ENCODE measurements at regions not wholly inside any gene's neighbourhood (a gene's known extent, or its start where the extent isn't known, plus 50 kb on each side); places are given as distances from the start of the nearest gene placed in this dataset.

- no peaks in the 10 kb centered on the region for H3K4me1 ChIP-seq (ENCODE audit: control insufficient read depth in 1 of 2, insufficient read depth in 2 of 2, low read length in 2 of 2)
- WGBS, 2 donors, result 57 to 72% methylated on average over 1 of the region's 1 CpG
- no peaks in the 10 kb centered on the region for H3K9me3 ChIP-seq (ENCODE audit: control insufficient read depth, low read length)
- intact Hi-C loops (cut with DNase I), result no loop called here
- H3K27me3 ChIP-seq (ENCODE audit: control insufficient read depth in 1 of 2, insufficient read depth in 2 of 2, low read length in 1 of 2), result no peaks in the 10 kb centered on the region
- H3K36me3 ChIP-seq (ENCODE audit: control insufficient read depth in 1 of 2, insufficient read depth in 2 of 2, low read length in 1 of 2), result no peaks in the 10 kb centered on the region
- ATAC-seq (ENCODE audit: low FRiP score) (no peak), DNase-seq (no peak)
- H3K4me3 ChIP-seq (ENCODE audit: low read length in 2 of 2), result no peak overlapping the region
- no peak overlapping the region for H3K27ac ChIP-seq (ENCODE audit: low read depth in 1 of 2, low read length in 2 of 2)
These were observed 1781.7 kb upstream of the PRR20A start for GRCh38 chr13:55359067-55359466.

- no peak overlapping the region for H3K27ac ChIP-seq (ENCODE audit: low read depth in 1 of 2, low read length in 2 of 2)
- H3K36me3 ChIP-seq (ENCODE audit: control insufficient read depth in 1 of 2, insufficient read depth in 2 of 2, low read length in 1 of 2), result no peaks in the 10 kb centered on the region
- H3K4me1 ChIP-seq (ENCODE audit: control insufficient read depth in 1 of 2, insufficient read depth in 2 of 2, low read length in 2 of 2), result no peaks in the 10 kb centered on the region
- DNase-seq (no peak), ATAC-seq (ENCODE audit: low FRiP score) (no peak)
- H3K27me3 ChIP-seq (ENCODE audit: control insufficient read depth in 1 of 2, insufficient read depth in 2 of 2, low read length in 1 of 2), result no peaks in the 10 kb centered on the region
- H3K9me3 ChIP-seq (ENCODE audit: control insufficient read depth, low read length), result no peaks in the 10 kb centered on the region
- H3K4me3 ChIP-seq (ENCODE audit: low read length in 2 of 2), result no peak overlapping the region
- intact Hi-C loops (cut with DNase I), result no loop called here
These were observed 1779.6 kb upstream of the PRR20A start for GRCh38 chr13:55361141-55361540.

- 28 to 40% methylated on average over 3 of the region's 3 CpGs for WGBS, 2 donors
- no peaks in the 10 kb centered on the region for H3K4me1 ChIP-seq (ENCODE audit: control insufficient read depth in 1 of 2, insufficient read depth in 2 of 2, low read length in 2 of 2)
- DNase-seq (no peak), ATAC-seq (ENCODE audit: low FRiP score) (no peak)
- H3K9me3 ChIP-seq (ENCODE audit: control insufficient read depth, low read length), result no peaks in the 10 kb centered on the region
- H3K4me3 ChIP-seq (ENCODE audit: low read length in 2 of 2), result no peak overlapping the region
- intact Hi-C loops (cut with DNase I), result no loop called here
- no peaks in the 10 kb centered on the region for H3K36me3 ChIP-seq (ENCODE audit: control insufficient read depth in 1 of 2, insufficient read depth in 2 of 2, low read length in 1 of 2)
- no peak overlapping the region for H3K27ac ChIP-seq (ENCODE audit: low read depth in 1 of 2, low read length in 2 of 2)
- H3K27me3 ChIP-seq (ENCODE audit: control insufficient read depth in 1 of 2, insufficient read depth in 2 of 2, low read length in 1 of 2), result no peaks in the 10 kb centered on the region
These were observed 1774.0 kb upstream of the PRR20A start for GRCh38 chr13:55366676-55367075.

- H3K36me3 ChIP-seq (ENCODE audit: control insufficient read depth in 1 of 2, insufficient read depth in 2 of 2, low read length in 1 of 2), result no peaks in the 10 kb centered on the region
- WGBS, 2 donors, result 70 to 71% methylated on average over 3 of the region's 3 CpGs
These were observed 1746.2 kb upstream of the PRR20A start for GRCh38 chr13:55394470-55394869.

GRCh38 chr13:55402870-55403269 lies 1737.8 kb upstream of the PRR20A start:
- Histone ChIP-seq H3K9me3 (ENCODE audit: control insufficient read depth, low read length) (no peaks in the 10 kb centered on the region), H3K4me1 (ENCODE audit: control insufficient read depth in 1 of 2, insufficient read depth in 2 of 2, low read length in 2 of 2) (no peaks in the 10 kb centered on the region), H3K27me3 (ENCODE audit: control insufficient read depth in 1 of 2, insufficient read depth in 2 of 2, low read length in 1 of 2) (no peaks in the 10 kb centered on the region), H3K4me3 (ENCODE audit: low read length in 2 of 2) (no peak overlapping the region), H3K27ac (ENCODE audit: low read depth in 1 of 2, low read length in 2 of 2) (no peak overlapping the region), H3K36me3 (ENCODE audit: control insufficient read depth in 1 of 2, insufficient read depth in 2 of 2, low read length in 1 of 2) (no peaks in the 10 kb centered on the region)
- ATAC-seq (ENCODE audit: low FRiP score), result no peak
- WGBS, 2 donors, result 78 to 80% methylated on average over 1 of the region's 1 CpG
- DNase-seq, result no peak
- intact Hi-C loops (cut with DNase I), result no loop called here

More at GRCh38 chr13:55394470-55394869, 1746.2 kb upstream of the PRR20A start:
- Histone ChIP-seq H3K4me1 (ENCODE audit: control insufficient read depth in 1 of 2, insufficient read depth in 2 of 2, low read length in 2 of 2) (no peaks in the 10 kb centered on the region), H3K4me3 (ENCODE audit: low read length in 2 of 2) (no peak overlapping the region), H3K9me3 (ENCODE audit: control insufficient read depth, low read length) (no peaks in the 10 kb centered on the region), H3K27me3 (ENCODE audit: control insufficient read depth in 1 of 2, insufficient read depth in 2 of 2, low read length in 1 of 2) (no peaks in the 10 kb centered on the region), H3K27ac (ENCODE audit: low read depth in 1 of 2, low read length in 2 of 2) (no peak overlapping the region)
- intact Hi-C loops (cut with DNase I), result no loop called here
- ATAC-seq (ENCODE audit: low FRiP score), result no peak
- no peak for DNase-seq

- ATAC-seq (ENCODE audit: low FRiP score) (no peak), DNase-seq (no peak)
- Histone ChIP-seq H3K27ac (ENCODE audit: low read depth in 1 of 2, low read length in 2 of 2) (no peak overlapping the region), H3K27me3 (ENCODE audit: control insufficient read depth in 1 of 2, insufficient read depth in 2 of 2, low read length in 1 of 2) (no peaks in the 10 kb centered on the region), H3K4me3 (ENCODE audit: low read length in 2 of 2) (no peak overlapping the region), H3K4me1 (ENCODE audit: control insufficient read depth in 1 of 2, insufficient read depth in 2 of 2, low read length in 2 of 2) (no peaks in the 10 kb centered on the region), H3K9me3 (ENCODE audit: control insufficient read depth, low read length) (no peaks in the 10 kb centered on the region), H3K36me3 (ENCODE audit: control insufficient read depth in 1 of 2, insufficient read depth in 2 of 2, low read length in 1 of 2) (no peaks in the 10 kb centered on the region)
- intact Hi-C loops (cut with DNase I), result no loop called here
These were observed 1736.7 kb upstream of the PRR20A start for GRCh38 chr13:55403887-55404487.

- intact Hi-C loops (cut with DNase I), result no loop called here
- H3K4me3 ChIP-seq (ENCODE audit: low read length in 2 of 2), result no peak overlapping the region
- H3K27me3 ChIP-seq (ENCODE audit: control insufficient read depth in 1 of 2, insufficient read depth in 2 of 2, low read length in 1 of 2), result no peaks in the 10 kb centered on the region
- DNase-seq, result no peak
- H3K4me1 ChIP-seq (ENCODE audit: control insufficient read depth in 1 of 2, insufficient read depth in 2 of 2, low read length in 2 of 2), result no peaks in the 10 kb centered on the region
- no peaks in the 10 kb centered on the region for H3K9me3 ChIP-seq (ENCODE audit: control insufficient read depth, low read length)
- no peak for ATAC-seq (ENCODE audit: low FRiP score)
- no peaks in the 10 kb centered on the region for H3K36me3 ChIP-seq (ENCODE audit: control insufficient read depth in 1 of 2, insufficient read depth in 2 of 2, low read length in 1 of 2)
- no peak overlapping the region for H3K27ac ChIP-seq (ENCODE audit: low read depth in 1 of 2, low read length in 2 of 2)
- WGBS, 2 donors, result 39 to 46% methylated on average over 8 of the region's 8 CpGs
These were observed 1730.1 kb upstream of the PRR20A start for GRCh38 chr13:55410398-55411330.

GRCh38 chr13:55418095-55418494 lies 1722.6 kb upstream of the PRR20A start:
- Histone ChIP-seq H3K4me3 (ENCODE audit: low read length in 2 of 2) (no peak overlapping the region), H3K27me3 (ENCODE audit: control insufficient read depth in 1 of 2, insufficient read depth in 2 of 2, low read length in 1 of 2) (no peaks in the 10 kb centered on the region), H3K36me3 (ENCODE audit: control insufficient read depth in 1 of 2, insufficient read depth in 2 of 2, low read length in 1 of 2) (no peaks in the 10 kb centered on the region), H3K9me3 (ENCODE audit: control insufficient read depth, low read length) (no peaks in the 10 kb centered on the region), H3K4me1 (ENCODE audit: control insufficient read depth in 1 of 2, insufficient read depth in 2 of 2, low read length in 2 of 2) (no peaks in the 10 kb centered on the region), H3K27ac (ENCODE audit: low read depth in 1 of 2, low read length in 2 of 2) (no peak overlapping the region)
- DNase-seq, result no peak
- intact Hi-C loops (cut with DNase I), result no loop called here
- no peak for ATAC-seq (ENCODE audit: low FRiP score)
- 6 to 14% methylated on average over 2 of the region's 2 CpGs for WGBS, 2 donors

- Histone ChIP-seq H3K9me3 (ENCODE audit: control insufficient read depth, low read length) (peaks cover 1% of the 10 kb centered on the region), H3K27ac (ENCODE audit: low read depth in 1 of 2, low read length in 2 of 2) (no peak overlapping the region), H3K4me3 (ENCODE audit: low read length in 2 of 2) (no peak overlapping the region), H3K27me3 (ENCODE audit: control insufficient read depth in 1 of 2, insufficient read depth in 2 of 2, low read length in 1 of 2) (no peaks in the 10 kb centered on the region), H3K36me3 (ENCODE audit: control insufficient read depth in 1 of 2, insufficient read depth in 2 of 2, low read length in 1 of 2) (no peaks in the 10 kb centered on the region), H3K4me1 (ENCODE audit: control insufficient read depth in 1 of 2, insufficient read depth in 2 of 2, low read length in 2 of 2) (no peaks in the 10 kb centered on the region)
- DNase-seq (no peak), ATAC-seq (ENCODE audit: low FRiP score) (no peak)
- WGBS, 2 donors, result 58 to 67% methylated on average over 4 of the region's 4 CpGs
- intact Hi-C loops (cut with DNase I), result no loop called here
These were observed 1707.9 kb upstream of the PRR20A start for GRCh38 chr13:55432814-55433213.

All from aorta (tissue), 5 donors.